Mammary epithelial cell (primary cell): ENCODE measurements at regions not wholly inside any gene's neighbourhood (a gene's known extent, or its start where the extent isn't known, plus 50 kb on each side); places are given as distances from the start of the nearest gene placed in this dataset.

Source experiments
- CTCF ChIP-seq, 2 donors: IDR thresholded peaks in 1 of 2; conservative IDR thresholded peaks in 1 of 2; 2 replicates each; pipeline ENCODE4 v1.5.1; 2011 to 2012; ENCODE audit warnings: inconsistent platforms in 2 of 2, low read length in 2 of 2, mild to moderate bottlenecking in 2 of 2, control low read depth in 1 of 2, low read depth in 1 of 2; ENCODE audit not compliant: insufficient read depth in 1 of 2; ENCODE audit errors: extremely low read depth in 1 of 2
- EZH2 ChIP-seq: IDR thresholded peaks from 2 replicates; pipeline ENCODE4 v1.6.1; 2012; ENCODE audit warnings: low read length, inconsistent platforms, borderline replicate concordance

- TF ChIP-seq CTCF (conservative IDR thresholded peaks at IDR 0.05 in 1 of 2, IDR thresholded peaks at IDR 0.05 in 1 of 2; ENCODE audit: extremely low read depth in 1 of 2, insufficient read depth in 1 of 2, low read depth in 1 of 2, low read length in 2 of 2) = no peak
- no peak for TF ChIP-seq EZH2
These were observed 332.6 kb downstream of the NKX6-1 start for GRCh38 chr4:84166486-84166885.
